Mucosa of descending colon (tissue), 3 donors: ENCODE measurements at regions not wholly inside any gene's neighbourhood (a gene's known extent, or its start where the extent isn't known, plus 50 kb on each side); places are given as distances from the start of the nearest gene placed in this dataset.

Source experiments
- ATAC-seq: fragments of 200-7000 bp; cut with Tn5 transposase; one replicate; pipeline ENCODE4 v1.9.1; 2020; ENCODE audit warnings: mild to moderate bottlenecking, moderate library complexity
- DNase-seq, 3 donors: peaks; one replicate each; pipeline ENCODE4 v3.0.0-alpha.2; 2020
- H3K36me3 ChIP-seq: fragments of 200-600 bp; one replicate; pipeline ENCODE4 v1.8.0; 2021; ENCODE audit warnings: low read depth, mild to moderate bottlenecking
- H3K4me1 ChIP-seq: fragments of 200-600 bp; one replicate; pipeline ENCODE4 v1.8.0; 2021; ENCODE audit warnings: low read depth, mild to moderate bottlenecking
- H3K4me3 ChIP-seq: fragments of 200-600 bp; one replicate; pipeline ENCODE4 v1.8.0; 2021; ENCODE audit warnings: mild to moderate bottlenecking
- H3K9me3 ChIP-seq: fragments of 200-600 bp; one replicate; pipeline ENCODE4 v1.8.0; 2021; ENCODE audit warnings: mild to moderate bottlenecking
- intact Hi-C, 2 donors: fragments of 100-400 bp; cut with DNase I in 1 of 2; cut with micrococcal nuclease in 1 of 2; formaldehyde crosslinking; loops; one replicate each; pipeline versions ENCODE4 v1.11.0 to v1.11.1; 2022; cut with DNase I, micrococcal nuclease
- TF ChIP-seq, protein P1 (sequence below): fragments of 200-600 bp; IDR thresholded peaks from one replicate; pipeline ENCODE4 v1.8.0; 2022; ENCODE audit warnings: antibody characterized with exemption, mild to moderate bottlenecking
- donor health status: DM: no; HTN: no; CAD: no; lungs with moderate emphysema.
- donor health status: DM: no; HTN: no; CAD: no.
- donor health status: DM: no; HTN: yes; CAD: no.

DNA sequence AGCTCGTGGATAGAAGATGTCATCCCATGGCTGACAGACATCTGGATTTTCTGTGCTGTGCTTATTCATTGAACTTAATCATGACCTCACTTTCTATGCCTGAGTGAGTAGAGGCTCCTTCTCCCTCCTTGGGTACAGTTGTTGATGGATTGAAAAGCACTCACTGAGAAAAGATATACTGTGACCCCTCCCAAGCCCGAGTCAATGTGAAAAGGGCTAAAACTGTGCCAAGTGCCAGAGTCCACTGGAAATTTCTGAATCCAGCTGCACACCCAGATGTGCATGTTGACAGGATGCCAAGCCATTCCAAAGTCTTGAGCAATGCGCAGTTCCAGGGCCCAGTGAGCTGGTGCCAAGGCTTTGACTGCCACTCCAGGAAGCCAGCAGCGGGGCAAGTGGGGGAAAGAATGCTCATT lies 473.0 kb downstream of the NTRK2 start:
- no peak for ATAC-seq
- TF ChIP-seq, protein P1, sequence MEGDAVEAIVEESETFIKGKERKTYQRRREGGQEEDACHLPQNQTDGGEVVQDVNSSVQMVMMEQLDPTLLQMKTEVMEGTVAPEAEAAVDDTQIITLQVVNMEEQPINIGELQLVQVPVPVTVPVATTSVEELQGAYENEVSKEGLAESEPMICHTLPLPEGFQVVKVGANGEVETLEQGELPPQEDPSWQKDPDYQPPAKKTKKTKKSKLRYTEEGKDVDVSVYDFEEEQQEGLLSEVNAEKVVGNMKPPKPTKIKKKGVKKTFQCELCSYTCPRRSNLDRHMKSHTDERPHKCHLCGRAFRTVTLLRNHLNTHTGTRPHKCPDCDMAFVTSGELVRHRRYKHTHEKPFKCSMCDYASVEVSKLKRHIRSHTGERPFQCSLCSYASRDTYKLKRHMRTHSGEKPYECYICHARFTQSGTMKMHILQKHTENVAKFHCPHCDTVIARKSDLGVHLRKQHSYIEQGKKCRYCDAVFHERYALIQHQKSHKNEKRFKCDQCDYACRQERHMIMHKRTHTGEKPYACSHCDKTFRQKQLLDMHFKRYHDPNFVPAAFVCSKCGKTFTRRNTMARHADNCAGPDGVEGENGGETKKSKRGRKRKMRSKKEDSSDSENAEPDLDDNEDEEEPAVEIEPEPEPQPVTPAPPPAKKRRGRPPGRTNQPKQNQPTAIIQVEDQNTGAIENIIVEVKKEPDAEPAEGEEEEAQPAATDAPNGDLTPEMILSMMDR: no peak
- DNase-seq: no peak
- Histone ChIP-seq H3K36me3 (no peaks in the 10 kb centered on the region), H3K9me3 (no peaks in the 10 kb centered on the region), H3K4me1 (no peaks in the 10 kb centered on the region), H3K4me3 (no peak overlapping the region)
- intact Hi-C loops: loop anchor here in 1 of 2 donors (10.0 kb wide), 1 partner anchor 748 kb away; no protein-coding TSS in a partner anchor

DNA sequence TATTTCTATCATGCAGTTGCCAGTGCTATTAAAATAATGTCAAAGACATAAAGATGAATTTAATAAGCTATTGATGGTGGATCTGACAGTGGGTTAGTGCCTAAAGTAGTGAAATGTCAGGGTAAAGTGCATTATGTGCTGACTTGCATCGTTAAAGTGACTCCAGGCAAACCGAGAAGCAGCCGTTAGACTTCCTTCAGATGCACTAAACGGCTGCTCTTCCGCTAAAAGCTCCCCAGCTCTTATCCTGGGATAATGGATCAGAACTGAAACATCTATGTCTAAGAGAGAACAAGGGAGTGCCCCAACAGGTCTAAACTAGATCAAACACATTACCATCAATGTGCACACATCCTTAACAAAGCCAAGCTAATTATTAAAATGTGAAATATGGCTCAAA lies 468.2 kb downstream of the NTRK2 start:
- ATAC-seq: no peak
- Histone ChIP-seq H3K4me1 (no peaks in the 10 kb centered on the region), H3K9me3 (no peaks in the 10 kb centered on the region), H3K36me3 (no peaks in the 10 kb centered on the region), H3K4me3 (no peak overlapping the region)
- no peak for DNase-seq
- TF ChIP-seq, protein P1: no peak
- intact Hi-C loops: no loop called here

GRCh38 chr9:85136987-85137386 lies 467.5 kb downstream of the NTRK2 start:
- Histone ChIP-seq H3K36me3 (no peaks in the 10 kb centered on the region), H3K9me3 (no peaks in the 10 kb centered on the region), H3K4me3 (no peak overlapping the region), H3K4me1 (no peaks in the 10 kb centered on the region)
- no peak for DNase-seq
- ATAC-seq: no peak
- intact Hi-C loops: no loop called here
- TF ChIP-seq, protein P1: no peak

- no peaks in the 10 kb centered on the region for H3K36me3 ChIP-seq
- H3K9me3 ChIP-seq: no peaks in the 10 kb centered on the region
- no peaks in the 10 kb centered on the region for H3K4me1 ChIP-seq
- TF ChIP-seq, protein P1: no peak
- DNase-seq: no peak
- no peak overlapping the region for H3K4me3 ChIP-seq
- intact Hi-C loops: no loop called here
- no peak for ATAC-seq
Observed at GRCh38 chr9:85136507-85136906, 467.0 kb downstream of the NTRK2 start.

DNA sequence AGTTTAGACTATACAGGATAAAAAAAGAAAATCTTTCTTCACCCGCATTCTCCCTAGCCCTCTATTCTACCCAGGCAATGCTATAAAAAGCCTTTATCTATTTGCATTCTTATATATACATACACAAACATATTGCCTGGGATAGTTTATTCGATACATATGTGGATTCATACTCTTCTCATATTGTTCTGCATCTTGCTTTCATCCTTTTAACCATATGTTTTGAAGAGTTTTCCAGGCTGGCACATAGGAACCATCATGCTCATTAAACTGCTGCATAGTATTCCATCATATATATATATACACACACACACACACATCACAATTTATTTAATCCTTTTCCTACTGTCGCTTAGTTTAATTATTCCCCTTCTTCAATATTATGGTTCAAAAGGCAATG lies 461.2 kb downstream of the NTRK2 start:
- TF ChIP-seq, protein P1: no peak
- Histone ChIP-seq H3K9me3 (no peaks in the 10 kb centered on the region), H3K36me3 (no peaks in the 10 kb centered on the region), H3K4me3 (no peak overlapping the region), H3K4me1 (no peaks in the 10 kb centered on the region)
- intact Hi-C loops: no loop called here
- no peak for DNase-seq
- no peak for ATAC-seq

GRCh38 chr9:85130260-85130659 lies 460.7 kb downstream of the NTRK2 start:
- no peak for ATAC-seq

More at GRCh38 chr9:85130260-85130659, 460.7 kb downstream of the NTRK2 start:
- DNase-seq: no peak
- H3K36me3 ChIP-seq: no peaks in the 10 kb centered on the region
- intact Hi-C loops: no loop called here
- H3K4me1 ChIP-seq: no peaks in the 10 kb centered on the region
- H3K4me3 ChIP-seq: no peak overlapping the region
- no peaks in the 10 kb centered on the region for H3K9me3 ChIP-seq
- TF ChIP-seq, protein P1: no peak
